ENCODE measurements at regions not wholly inside any gene's neighbourhood (a gene's known extent, or its start where the extent isn't known, plus 50 kb on each side); places are given as distances from the start of the nearest gene placed in this dataset.

DNA sequence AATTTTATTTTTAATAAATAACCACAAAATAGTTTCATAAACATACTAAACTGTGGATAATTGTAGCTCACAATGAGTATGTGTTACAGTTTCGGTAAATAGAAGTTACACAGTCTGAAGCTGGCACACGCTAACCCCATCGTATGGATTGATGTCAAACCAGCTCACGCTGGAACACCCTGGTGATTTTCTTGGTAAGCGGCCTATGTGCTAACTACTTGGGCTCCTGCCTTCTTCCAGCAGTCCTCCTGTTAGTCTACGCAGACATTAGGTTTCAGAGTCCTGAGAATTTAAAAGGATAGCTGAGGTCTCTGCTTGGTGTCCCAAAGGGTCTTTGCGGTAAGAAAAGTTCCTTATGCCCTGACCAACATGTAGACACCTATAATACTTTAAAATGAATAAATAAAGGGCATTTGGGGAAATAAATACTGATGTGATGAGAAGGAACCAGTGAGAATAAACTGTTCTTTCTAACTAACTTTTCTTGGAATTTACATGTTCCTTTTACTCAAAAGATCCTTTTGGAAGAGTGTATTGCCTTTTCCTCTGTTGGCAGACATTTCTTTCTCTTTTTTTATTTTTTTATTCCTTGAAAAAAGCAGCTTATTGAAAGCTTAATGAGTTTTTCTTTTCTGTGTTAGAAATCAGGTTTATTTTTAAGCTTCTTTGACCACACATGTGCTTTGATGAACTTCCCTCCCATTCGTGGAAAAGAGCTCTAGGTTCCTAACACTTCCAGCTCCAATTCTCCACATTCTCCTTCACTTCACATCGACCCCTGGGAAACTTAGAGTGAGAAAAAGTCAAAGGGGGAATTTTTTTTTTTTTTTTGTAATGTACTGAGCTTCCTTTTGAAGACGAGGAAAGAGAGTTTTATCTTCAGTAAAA is 322.2 kb downstream of the IRS1 start:
- H3K27ac ChIP-seq = no peak overlapping the region
- TF ChIP-seq, protein P1, sequence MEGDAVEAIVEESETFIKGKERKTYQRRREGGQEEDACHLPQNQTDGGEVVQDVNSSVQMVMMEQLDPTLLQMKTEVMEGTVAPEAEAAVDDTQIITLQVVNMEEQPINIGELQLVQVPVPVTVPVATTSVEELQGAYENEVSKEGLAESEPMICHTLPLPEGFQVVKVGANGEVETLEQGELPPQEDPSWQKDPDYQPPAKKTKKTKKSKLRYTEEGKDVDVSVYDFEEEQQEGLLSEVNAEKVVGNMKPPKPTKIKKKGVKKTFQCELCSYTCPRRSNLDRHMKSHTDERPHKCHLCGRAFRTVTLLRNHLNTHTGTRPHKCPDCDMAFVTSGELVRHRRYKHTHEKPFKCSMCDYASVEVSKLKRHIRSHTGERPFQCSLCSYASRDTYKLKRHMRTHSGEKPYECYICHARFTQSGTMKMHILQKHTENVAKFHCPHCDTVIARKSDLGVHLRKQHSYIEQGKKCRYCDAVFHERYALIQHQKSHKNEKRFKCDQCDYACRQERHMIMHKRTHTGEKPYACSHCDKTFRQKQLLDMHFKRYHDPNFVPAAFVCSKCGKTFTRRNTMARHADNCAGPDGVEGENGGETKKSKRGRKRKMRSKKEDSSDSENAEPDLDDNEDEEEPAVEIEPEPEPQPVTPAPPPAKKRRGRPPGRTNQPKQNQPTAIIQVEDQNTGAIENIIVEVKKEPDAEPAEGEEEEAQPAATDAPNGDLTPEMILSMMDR (IDR thresholded peaks at IDR 0.05; ENCODE audit: low read depth, low read length) = no peak
- no peaks in the 10 kb centered on the region for H3K9me3 ChIP-seq (ENCODE audit: severe bottlenecking)
- no peak overlapping the region for H3K4me3 ChIP-seq (ENCODE audit: low read depth, low read length)
- no peaks in the 10 kb centered on the region for H3K27me3 ChIP-seq (ENCODE audit: insufficient read depth, low read depth, severe bottlenecking)
- H3K36me3 ChIP-seq = no peaks in the 10 kb centered on the region
- no peak for DNase-seq

GRCh38 chr2:226475650-226476049 is 324.0 kb downstream of the IRS1 start:
- DNase-seq = no peak
- no peaks in the 10 kb centered on the region for H3K27me3 ChIP-seq (ENCODE audit: insufficient read depth, low read depth, severe bottlenecking)
- H3K9me3 ChIP-seq (ENCODE audit: severe bottlenecking) = no peaks in the 10 kb centered on the region
- H3K4me3 ChIP-seq (ENCODE audit: low read depth, low read length) = no peak overlapping the region
- H3K36me3 ChIP-seq = no peaks in the 10 kb centered on the region
- TF ChIP-seq, protein P1 (IDR thresholded peaks at IDR 0.05; ENCODE audit: low read depth, low read length) = no peak
- no peak overlapping the region for H3K27ac ChIP-seq

DNA sequence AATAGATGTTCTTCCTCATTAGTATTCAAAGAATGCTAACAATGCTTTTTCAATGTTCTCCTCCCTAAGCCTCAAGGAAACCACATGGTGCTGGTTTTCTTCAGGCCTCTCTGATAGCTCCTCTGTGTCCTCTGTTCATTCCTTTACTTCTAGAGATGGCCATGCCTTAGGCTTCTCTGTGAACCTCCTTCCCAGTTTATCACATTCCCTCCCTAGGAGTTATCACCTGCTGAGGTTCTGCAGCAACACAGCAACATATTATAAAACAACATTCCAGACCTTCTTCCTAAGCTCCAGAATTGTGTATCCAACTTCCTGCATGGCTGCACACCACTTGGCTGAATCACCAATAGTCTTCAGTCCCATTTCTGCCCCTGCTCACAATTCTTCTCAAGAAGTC is 325.5 kb downstream of the IRS1 start:
- no peak overlapping the region for H3K27ac ChIP-seq
- TF ChIP-seq, protein P1 (IDR thresholded peaks at IDR 0.05; ENCODE audit: low read depth, low read length) = no peak
- no peaks in the 10 kb centered on the region for H3K36me3 ChIP-seq
- DNase-seq = no peak
- no peaks in the 10 kb centered on the region for H3K27me3 ChIP-seq (ENCODE audit: insufficient read depth, low read depth, severe bottlenecking)
- no peak overlapping the region for H3K4me3 ChIP-seq (ENCODE audit: low read depth, low read length)
- H3K9me3 ChIP-seq (ENCODE audit: severe bottlenecking) = no peaks in the 10 kb centered on the region

DNA sequence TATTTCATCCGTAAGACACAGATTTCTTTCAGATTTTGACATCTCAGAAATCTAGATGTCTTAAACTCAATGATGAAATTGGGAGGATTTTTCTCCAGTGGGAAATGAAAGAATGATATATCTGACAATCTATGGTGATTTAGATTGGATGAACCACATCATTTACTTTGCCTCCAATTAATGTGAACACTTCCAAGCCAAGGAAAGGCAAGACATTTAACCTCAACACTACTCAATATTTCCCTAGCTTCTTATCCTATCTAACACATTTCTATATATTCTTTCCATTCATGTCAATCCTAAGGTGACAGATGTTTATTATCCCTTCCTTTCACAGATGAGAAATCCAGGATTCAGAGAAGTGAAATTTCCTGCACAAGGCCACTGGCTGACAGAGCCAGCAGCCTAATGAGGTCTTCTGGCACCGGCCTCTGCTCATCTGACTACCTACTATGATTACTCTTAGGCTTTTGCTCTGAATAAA is 327.6 kb downstream of the IRS1 start:
- Histone ChIP-seq H3K9me3 (ENCODE audit: severe bottlenecking) (no peaks in the 10 kb centered on the region), H3K27ac (no peak overlapping the region), H3K27me3 (ENCODE audit: insufficient read depth, low read depth, severe bottlenecking) (no peaks in the 10 kb centered on the region), H3K4me3 (ENCODE audit: low read depth, low read length) (no peak overlapping the region), H3K36me3 (no peaks in the 10 kb centered on the region)
- TF ChIP-seq, protein P1 (IDR thresholded peaks at IDR 0.05; ENCODE audit: low read depth, low read length) = no peak
- DNase-seq = no peak

DNA sequence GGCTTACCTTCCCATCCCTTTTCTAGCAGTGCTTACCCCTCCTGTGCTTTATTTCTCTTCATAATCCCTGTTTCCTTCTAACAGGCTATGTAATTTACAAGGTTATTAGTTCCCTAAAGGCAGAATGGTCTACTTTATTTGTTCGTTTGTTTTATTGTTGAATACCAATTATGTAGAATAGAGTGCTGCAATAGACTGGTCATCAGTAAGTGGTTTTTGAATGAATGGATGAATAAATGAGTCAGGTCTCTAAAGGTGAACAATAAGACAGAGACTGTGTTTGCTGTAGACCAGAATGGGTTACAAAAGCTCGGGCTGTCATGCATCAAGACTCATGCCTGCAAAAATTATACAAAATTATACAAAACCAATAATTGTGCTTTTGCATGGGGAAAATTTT is 332.0 kb downstream of the IRS1 start:
- no peak for DNase-seq
- TF ChIP-seq, protein P1 (IDR thresholded peaks at IDR 0.05; ENCODE audit: low read depth, low read length) = no peak
- H3K27ac ChIP-seq = no peak overlapping the region
- H3K36me3 ChIP-seq = no peaks in the 10 kb centered on the region
- no peaks in the 10 kb centered on the region for H3K9me3 ChIP-seq (ENCODE audit: severe bottlenecking)
- no peak overlapping the region for H3K4me3 ChIP-seq (ENCODE audit: low read depth, low read length)
- no peaks in the 10 kb centered on the region for H3K27me3 ChIP-seq (ENCODE audit: insufficient read depth, low read depth, severe bottlenecking)

All from WERI-Rb-1 (cell line).